Femur (tissue), 1 donor: ENCODE measurements at regions not wholly inside any gene's neighbourhood (a gene's known extent, or its start where the extent isn't known, plus 50 kb on each side); places are given as distances from the start of the nearest gene placed in this dataset.

Experiments
- DNase-seq: peaks from one replicate; pipeline ENCODE4 v3.0.0-alpha.2; 2017

- no peak for DNase-seq
Observed at GRCh38 chr21:26652854-26653253, 79.8 kb upstream of the CYYR1 start.

GRCh38 chr21:26641062-26641461 is 68.0 kb upstream of the CYYR1 start:
- no peak for DNase-seq

GRCh38 chr21:26637201-26637745 is 64.2 kb upstream of the CYYR1 start:
- no peak for DNase-seq

GRCh38 chr21:26635681-26636080 is 62.6 kb upstream of the CYYR1 start:
- DNase-seq = no peak

GRCh38 chr21:26632691-26633090 is 59.6 kb upstream of the CYYR1 start:
- DNase-seq = no peak

- DNase-seq = no peak
Observed at GRCh38 chr21:26626187-26626586, 53.1 kb upstream of the CYYR1 start.

GRCh38 chr21:26624983-26625519 is 52.0 kb upstream of the CYYR1 start:
- no peak for DNase-seq
